Keratinocyte (primary cell): ENCODE measurements at regions not wholly inside any gene's neighbourhood (a gene's known extent, or its start where the extent isn't known, plus 50 kb on each side); places are given as distances from the start of the nearest gene placed in this dataset.
"Not testable (repeated sequence)": the region's sequence is repeated elsewhere in the genome, so short reads cannot be mapped to it uniquely, and the experiment has no call there.

Experiments used
- DNase-seq: peaks from one replicate; pipeline ENCODE4 v3.0.0-alpha.2; 2011; ENCODE audit warnings: low read depth, missing footprints, low spot score
- FAIRE-seq: peaks from 2 replicates; lab custom pipeline; 2011; peaks lifted over from hg19 to GRCh38; lab: Jason Lieb, UNC
- H2AFZ ChIP-seq: 2 replicates; pipeline ENCODE4 v1.6.0; 2012; ENCODE audit warnings: low read length, control low read depth, inconsistent platforms; ENCODE audit not compliant: control insufficient read depth
- H3K27ac ChIP-seq: 2 replicates; pipeline ENCODE4 v1.5.1; 2011; ENCODE audit warnings: low read length; ENCODE audit not compliant: control insufficient read depth, insufficient read depth
- H3K27me3 ChIP-seq: 3 replicates; pipeline ENCODE4 v1.6.0; 2011; ENCODE audit warnings: low read length; ENCODE audit not compliant: control insufficient read depth, insufficient read depth; ENCODE audit errors: extremely low read depth
- H3K36me3 ChIP-seq, 2 experiments: 2 replicates in 1 of 2; 3 replicates in 1 of 2; pipeline ENCODE4 v1.5.1; 2011; ENCODE audit warnings: low read length in 2 of 2, mild to moderate bottlenecking in 1 of 2; ENCODE audit not compliant: control insufficient read depth in 2 of 2, insufficient read depth in 2 of 2; ENCODE audit errors: extremely low read depth in 1 of 2
- H3K4me1 ChIP-seq: 3 replicates; pipeline ENCODE4 v1.5.1; 2011; ENCODE audit warnings: low read length; ENCODE audit not compliant: control insufficient read depth, insufficient read depth; ENCODE audit errors: extremely low read depth
- H3K4me2 ChIP-seq: 3 replicates; pipeline ENCODE4 v1.6.0; 2011; ENCODE audit warnings: low read depth, low read length; ENCODE audit not compliant: control insufficient read depth, insufficient read depth; ENCODE audit errors: extremely low read depth
- H3K4me3 ChIP-seq, 3 experiments: fragments of 200-600 bp in 1 of 3; sonication (generic) in 1 of 3; 2 replicates in 2 of 3; 3 replicates in 1 of 3; pipeline ENCODE4 v1.5.1; 2011 to 2016; ENCODE audit warnings: low read length in 3 of 3, mild to moderate bottlenecking in 3 of 3, control low read depth in 2 of 3, inconsistent platforms in 1 of 3, low read depth in 1 of 3, mixed read lengths in 1 of 3, mixed run types in 1 of 3, moderate library complexity in 1 of 3; ENCODE audit not compliant: control insufficient read depth in 2 of 3, insufficient read depth in 2 of 3; ENCODE audit errors: extremely low read depth in 1 of 3
- H3K79me2 ChIP-seq: 2 replicates; pipeline ENCODE4 v1.6.0; 2012; ENCODE audit warnings: low read length; ENCODE audit not compliant: control insufficient read depth, insufficient read depth
- H3K9ac ChIP-seq: 3 replicates; pipeline ENCODE4 v1.6.0; 2011; ENCODE audit warnings: low read length; ENCODE audit not compliant: control insufficient read depth, insufficient read depth; ENCODE audit errors: extremely low read depth
- H3K9me1 ChIP-seq: 3 replicates; pipeline ENCODE4 v1.6.0; 2011; ENCODE audit warnings: low read length; ENCODE audit not compliant: control insufficient read depth, insufficient read depth; ENCODE audit errors: extremely low read depth
- H3K9me3 ChIP-seq: 2 replicates; pipeline ENCODE4 v1.5.1; 2012; ENCODE audit warnings: low read depth, low read length; ENCODE audit not compliant: control insufficient read depth
- H4K20me1 ChIP-seq: 3 replicates; pipeline ENCODE4 v1.6.0; 2011; ENCODE audit warnings: low read length; ENCODE audit not compliant: control insufficient read depth, insufficient read depth; ENCODE audit errors: extremely low read depth
- EZH2 ChIP-seq: IDR thresholded peaks from one replicate; pipeline ENCODE4 v1.6.1; 2012; ENCODE audit warnings: inconsistent platforms, mild to moderate bottlenecking, low read length, moderate library complexity
- dilution Hi-C: fragments of 300-500 bp; cut with MboI; formaldehyde crosslinking; loops from one replicate; pipeline ENCODE4 v1.7.0; 2020; ENCODE audit warnings: low sequenced_read_pairs; ENCODE audit not compliant: extremely low pct_ligation_motif_present
- TF ChIP-seq, protein P1 (sequence below), 3 experiments: IDR thresholded peaks in 1 of 3; conservative IDR thresholded peaks in 1 of 3; optimal IDR thresholded peaks in 1 of 3; 2 replicates in 2 of 3; 3 replicates in 1 of 3; pipeline versions ENCODE3 to v1.5.1; 2011; ENCODE audit warnings: low read length in 3 of 3, mild to moderate bottlenecking in 3 of 3, moderate library complexity in 2 of 3, control low read depth in 1 of 3, inconsistent platforms in 1 of 3; ENCODE audit not compliant: insufficient read depth in 2 of 3; ENCODE audit errors: extremely low read depth in 1 of 3

GRCh38 chr3:106068795-106069194, 200.0 kb upstream of the CBLB start:
- FAIRE-seq, result no peak
- Histone ChIP-seq H2AFZ (no peak overlapping the region), H3K4me1 (no peaks in the 10 kb centered on the region), H3K27ac (no peak overlapping the region), H3K79me2 (no peaks in the 10 kb centered on the region), H3K9me1 (no peaks in the 10 kb centered on the region), H3K27me3 (no peaks in the 10 kb centered on the region), H4K20me1 (no peaks in the 10 kb centered on the region), H3K9ac (no peak overlapping the region), H3K9me3 (no peaks in the 10 kb centered on the region), H3K4me3 (no peak overlapping the region), H3K4me2 (no peak overlapping the region), H3K36me3 (no peaks in the 10 kb centered on the region)
- no peak for TF ChIP-seq EZH2
- DNase-seq, result no peak
- dilution Hi-C loops, result no loop called here

GRCh38 chr3:106070187-106070586, 201.4 kb upstream of the CBLB start:
- Histone ChIP-seq H4K20me1 (no peaks in the 10 kb centered on the region), H2AFZ (no peak overlapping the region), H3K9me1 (no peaks in the 10 kb centered on the region), H3K36me3 (no peaks in the 10 kb centered on the region), H3K4me3 (no peak overlapping the region), H3K4me1 (no peaks in the 10 kb centered on the region), H3K27ac (no peak overlapping the region), H3K9me3 (no peaks in the 10 kb centered on the region), H3K9ac (no peak overlapping the region), H3K4me2 (no peak overlapping the region), H3K79me2 (no peaks in the 10 kb centered on the region), H3K27me3 (no peaks in the 10 kb centered on the region)
- no peak for FAIRE-seq
- no peak for DNase-seq
- no peak for TF ChIP-seq EZH2
- TF ChIP-seq, protein P1, sequence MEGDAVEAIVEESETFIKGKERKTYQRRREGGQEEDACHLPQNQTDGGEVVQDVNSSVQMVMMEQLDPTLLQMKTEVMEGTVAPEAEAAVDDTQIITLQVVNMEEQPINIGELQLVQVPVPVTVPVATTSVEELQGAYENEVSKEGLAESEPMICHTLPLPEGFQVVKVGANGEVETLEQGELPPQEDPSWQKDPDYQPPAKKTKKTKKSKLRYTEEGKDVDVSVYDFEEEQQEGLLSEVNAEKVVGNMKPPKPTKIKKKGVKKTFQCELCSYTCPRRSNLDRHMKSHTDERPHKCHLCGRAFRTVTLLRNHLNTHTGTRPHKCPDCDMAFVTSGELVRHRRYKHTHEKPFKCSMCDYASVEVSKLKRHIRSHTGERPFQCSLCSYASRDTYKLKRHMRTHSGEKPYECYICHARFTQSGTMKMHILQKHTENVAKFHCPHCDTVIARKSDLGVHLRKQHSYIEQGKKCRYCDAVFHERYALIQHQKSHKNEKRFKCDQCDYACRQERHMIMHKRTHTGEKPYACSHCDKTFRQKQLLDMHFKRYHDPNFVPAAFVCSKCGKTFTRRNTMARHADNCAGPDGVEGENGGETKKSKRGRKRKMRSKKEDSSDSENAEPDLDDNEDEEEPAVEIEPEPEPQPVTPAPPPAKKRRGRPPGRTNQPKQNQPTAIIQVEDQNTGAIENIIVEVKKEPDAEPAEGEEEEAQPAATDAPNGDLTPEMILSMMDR (optimal IDR thresholded peaks at IDR 0.05 in 1 of 3, IDR thresholded peaks at IDR 0.05 in 1 of 3, conservative IDR thresholded peaks at IDR 0.05 in 1 of 3; ENCODE audit: extremely low read depth in 1 of 3, insufficient read depth in 2 of 3, low read length in 3 of 3), result no peak
- dilution Hi-C loops, result no loop called here

- H3K27me3 ChIP-seq, result no peaks in the 10 kb centered on the region
- no peak overlapping the region for H3K9ac ChIP-seq
- H2AFZ ChIP-seq, result no peak overlapping the region
- dilution Hi-C loops, result no loop called here
- DNase-seq, result no peak
- FAIRE-seq, result no peak
- no peaks in the 10 kb centered on the region for H3K4me1 ChIP-seq
- no peaks in the 10 kb centered on the region for H4K20me1 ChIP-seq
- H3K79me2 ChIP-seq, result no peaks in the 10 kb centered on the region
- no peak overlapping the region for H3K4me2 ChIP-seq
- H3K36me3 ChIP-seq, result no peaks in the 10 kb centered on the region
- no peak overlapping the region for H3K4me3 ChIP-seq
- TF ChIP-seq EZH2, result no peak
- TF ChIP-seq, protein P1 (optimal IDR thresholded peaks at IDR 0.05 in 1 of 3, IDR thresholded peaks at IDR 0.05 in 1 of 3, conservative IDR thresholded peaks at IDR 0.05 in 1 of 3; ENCODE audit: extremely low read depth in 1 of 3, insufficient read depth in 2 of 3, low read length in 3 of 3), result no peak
- H3K9me3 ChIP-seq, result no peaks in the 10 kb centered on the region
- no peaks in the 10 kb centered on the region for H3K9me1 ChIP-seq
- H3K27ac ChIP-seq, result no peak overlapping the region
Measured at GRCh38 chr3:106071306-106071705, 202.5 kb upstream of the CBLB start.

DNA sequence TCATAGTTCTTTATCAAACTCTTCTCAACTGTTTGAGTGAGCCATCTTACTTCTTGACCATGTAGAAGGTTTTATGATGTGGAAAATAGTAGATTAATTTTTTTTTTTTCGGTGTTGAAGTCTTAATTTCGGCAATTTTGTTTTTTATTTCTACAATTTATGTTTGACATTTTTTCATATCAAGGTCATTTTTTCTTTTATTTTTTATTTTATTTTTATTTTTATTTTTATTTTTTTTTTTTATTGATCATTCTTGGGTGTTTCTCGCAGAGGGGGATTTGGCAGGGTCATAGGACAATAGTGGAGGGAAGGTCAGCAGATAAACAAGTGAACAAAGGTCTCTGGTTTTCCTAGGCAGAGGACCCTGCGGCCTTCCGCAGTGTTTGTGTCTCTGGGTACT, 203.8 kb upstream of the CBLB start:
- H3K9me3 ChIP-seq, H3K4me3 ChIP-seq, H3K27ac ChIP-seq, FAIRE-seq, H3K9me1 ChIP-seq, H3K79me2 ChIP-seq, H3K4me2 ChIP-seq, H3K27me3 ChIP-seq, H2AFZ ChIP-seq, DNase-seq, H4K20me1 ChIP-seq, H3K4me1 ChIP-seq, dilution Hi-C loops, H3K36me3 ChIP-seq, H3K9ac ChIP-seq: not testable (repeated sequence)
